Upper lobe of left lung (tissue), 6 donors: ENCODE measurements at regions not wholly inside any gene's neighbourhood (a gene's known extent, or its start where the extent isn't known, plus 50 kb on each side); places are given as distances from the start of the nearest gene placed in this dataset.

Experiments used
- ATAC-seq, 2 donors: fragments of 200-7000 bp; cut with Tn5 transposase; one replicate each; pipeline ENCODE4 v1.9.1; 2022; ENCODE audit warnings: mild to moderate bottlenecking in 2 of 2, moderate library complexity in 2 of 2; ENCODE audit not compliant: low FRiP score in 2 of 2
- DNase-seq, 2 donors: peaks; one replicate each; pipeline ENCODE4 v3.0.0-alpha.2; 2019 to 2020
- H3K27ac ChIP-seq, 4 donors: fragments of 200-600 bp; sonication (generic); one replicate each; pipeline ENCODE4 v1.5.1; 2016 to 2019
- H3K27me3 ChIP-seq, 4 donors: fragments of 200-600 bp; sonication (generic); one replicate each; pipeline ENCODE4 v1.5.1; 2017 to 2019
- H3K36me3 ChIP-seq, 4 donors: fragments of 200-600 bp; sonication (generic); one replicate each; pipeline ENCODE4 v1.5.1; 2016 to 2019
- H3K4me1 ChIP-seq, 4 donors: fragments of 200-600 bp; sonication (generic); one replicate each; pipeline ENCODE4 v1.5.1; 2018 to 2019
- H3K4me3 ChIP-seq, 4 donors: fragments of 200-600 bp; sonication (generic); one replicate each; pipeline ENCODE4 v1.5.1; 2017 to 2019; ENCODE audit warnings: mild to moderate bottlenecking in 2 of 4, moderate library complexity in 1 of 4
- H3K9me3 ChIP-seq, 4 donors: fragments of 200-600 bp; sonication (generic); one replicate each; pipeline ENCODE4 v1.5.1; 2018 to 2019
- EP300 ChIP-seq, 4 donors: sonication (generic); formaldehyde crosslinking; IDR thresholded peaks; one replicate each; pipeline ENCODE4 v1.5.1; 2017; ENCODE audit warnings: antibody characterized with exemption in 4 of 4, control low read depth in 2 of 4
- POLR2A ChIP-seq, 4 donors: fragments of 450-650 bp; IDR thresholded peaks; one replicate each; pipeline ENCODE4 v1.5.1; 2016 to 2017; ENCODE audit warnings: antibody characterized with exemption in 4 of 4, mild to moderate bottlenecking in 2 of 4
- POLR2AphosphoS5 ChIP-seq, 2 donors: sonication (generic); formaldehyde crosslinking; IDR thresholded peaks; one replicate each; pipeline ENCODE4 v1.5.1; 2017; ENCODE audit warnings: antibody characterized with exemption in 2 of 2
- WGBS, 2 donors: methylation state at CpG; one replicate each; pipeline ENCODE4 v1.1.5; 2017 to 2018; 5-methylcytosine and 5-hydroxymethylcytosine counted together
- TF ChIP-seq, protein P1 (sequence below), 6 experiments: fragments of 450-650 bp in 4 of 6; fragments of 200-600 bp in 2 of 6; sonication (generic) in 2 of 6; IDR thresholded peaks; one replicate each; pipeline ENCODE4 v1.5.1; 2016 to 2019; ENCODE audit warnings: antibody characterized with exemption in 6 of 6
- donor health status: DM: no; HTN: no; CAD: no; lungs with moderate emphysema.
- donor health status: DM: no; HTN: yes; CAD: no; lungs with severe emphysema.

DNA sequence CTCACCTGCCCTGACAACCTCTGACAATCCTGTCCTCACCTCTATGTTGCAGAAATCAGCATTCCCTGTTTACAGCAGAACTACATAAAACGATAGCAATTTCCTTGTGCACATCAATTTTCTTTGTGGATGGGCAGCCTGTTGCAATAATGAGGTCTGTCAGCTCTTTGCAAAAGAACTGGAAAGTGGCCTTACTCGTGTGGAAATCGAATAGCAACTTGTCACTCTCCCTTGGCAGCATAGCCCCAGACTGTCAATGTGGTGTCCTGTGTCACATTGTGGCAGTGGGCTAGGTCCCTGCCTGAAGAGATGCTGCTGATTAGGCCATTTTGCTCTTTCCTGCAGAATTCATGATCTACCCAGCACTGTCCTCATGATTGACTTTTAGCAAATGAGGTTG is 531.9 kb downstream of the CCDC85A start:
- WGBS, 2 donors, result 46 to 72% methylated on average over 3 of the region's 3 CpGs
- TF ChIP-seq EP300 (IDR thresholded peaks at IDR 0.05) (no peak), POLR2A (IDR thresholded peaks at IDR 0.05) (no peak), POLR2AphosphoS5 (IDR thresholded peaks at IDR 0.05) (no peak)
- TF ChIP-seq, protein P1, sequence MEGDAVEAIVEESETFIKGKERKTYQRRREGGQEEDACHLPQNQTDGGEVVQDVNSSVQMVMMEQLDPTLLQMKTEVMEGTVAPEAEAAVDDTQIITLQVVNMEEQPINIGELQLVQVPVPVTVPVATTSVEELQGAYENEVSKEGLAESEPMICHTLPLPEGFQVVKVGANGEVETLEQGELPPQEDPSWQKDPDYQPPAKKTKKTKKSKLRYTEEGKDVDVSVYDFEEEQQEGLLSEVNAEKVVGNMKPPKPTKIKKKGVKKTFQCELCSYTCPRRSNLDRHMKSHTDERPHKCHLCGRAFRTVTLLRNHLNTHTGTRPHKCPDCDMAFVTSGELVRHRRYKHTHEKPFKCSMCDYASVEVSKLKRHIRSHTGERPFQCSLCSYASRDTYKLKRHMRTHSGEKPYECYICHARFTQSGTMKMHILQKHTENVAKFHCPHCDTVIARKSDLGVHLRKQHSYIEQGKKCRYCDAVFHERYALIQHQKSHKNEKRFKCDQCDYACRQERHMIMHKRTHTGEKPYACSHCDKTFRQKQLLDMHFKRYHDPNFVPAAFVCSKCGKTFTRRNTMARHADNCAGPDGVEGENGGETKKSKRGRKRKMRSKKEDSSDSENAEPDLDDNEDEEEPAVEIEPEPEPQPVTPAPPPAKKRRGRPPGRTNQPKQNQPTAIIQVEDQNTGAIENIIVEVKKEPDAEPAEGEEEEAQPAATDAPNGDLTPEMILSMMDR (IDR thresholded peaks at IDR 0.05), result no peak
- Histone ChIP-seq H3K27me3 (no peaks in the 10 kb centered on the region), H3K4me3 (no peak overlapping the region), H3K36me3 (no peaks in the 10 kb centered on the region), H3K27ac (no peak overlapping the region), H3K4me1 (no peaks in the 10 kb centered on the region), H3K9me3 (peaks cover 0 to 7% (median 0%) of the 10 kb centered on the region in 4 donors)
- DNase-seq (no peak), ATAC-seq (no peak)

DNA sequence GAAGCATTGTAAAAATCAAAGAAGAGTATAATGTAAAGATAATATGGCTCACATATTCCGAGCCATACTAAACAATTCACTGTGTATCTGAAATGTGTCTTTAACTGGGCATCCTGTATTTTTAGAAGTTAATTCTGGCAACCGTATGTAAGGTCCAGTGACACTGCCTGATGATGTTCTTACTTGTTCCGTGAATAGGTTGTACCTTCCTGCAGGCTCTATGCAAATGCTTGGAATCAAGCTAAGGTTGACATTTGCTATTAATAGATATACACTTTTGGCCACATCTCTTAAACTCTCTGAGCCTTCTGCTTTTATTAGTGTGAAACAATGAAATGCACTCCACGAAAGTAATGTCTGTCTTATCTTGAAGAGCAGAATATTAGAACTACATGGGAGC is 534.6 kb downstream of the CCDC85A start:
- no peaks in the 10 kb centered on the region for H3K4me1 ChIP-seq
- no peak overlapping the region for H3K27ac ChIP-seq
- no peak overlapping the region for H3K4me3 ChIP-seq
- no peak for TF ChIP-seq POLR2AphosphoS5 (IDR thresholded peaks at IDR 0.05)
- TF ChIP-seq POLR2A (IDR thresholded peaks at IDR 0.05), result no peak
- TF ChIP-seq, protein P1 (IDR thresholded peaks at IDR 0.05), result no peak
- no peak for TF ChIP-seq EP300 (IDR thresholded peaks at IDR 0.05)
- DNase-seq (no peak), ATAC-seq (no peak)
- H3K27me3 ChIP-seq, result no peaks in the 10 kb centered on the region
- peaks cover 0 to 7% (median 0%) of the 10 kb centered on the region in 4 donors for H3K9me3 ChIP-seq
- H3K36me3 ChIP-seq, result no peaks in the 10 kb centered on the region
- WGBS, 2 donors, result 90 to 91% methylated on average over 4 of the region's 4 CpGs

DNA sequence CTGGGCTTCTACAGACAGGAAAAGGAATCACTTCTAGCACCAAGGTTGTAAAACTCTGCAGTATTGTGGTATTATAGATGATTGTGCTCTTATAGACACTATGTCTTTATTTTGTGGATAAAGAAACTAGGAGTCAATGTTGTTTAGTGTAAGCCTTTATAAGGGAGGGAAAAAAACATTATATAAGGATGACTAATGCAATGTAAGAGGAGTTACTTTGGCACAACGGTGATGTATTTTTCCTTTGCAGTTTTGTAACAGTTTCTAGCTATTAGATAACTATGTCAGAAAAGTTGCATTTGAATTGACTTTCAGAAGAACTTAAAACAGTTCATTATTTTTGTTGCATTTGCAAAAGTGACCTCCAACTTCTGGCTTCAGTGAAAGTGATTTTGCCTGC is 545.4 kb downstream of the CCDC85A start:
- Histone ChIP-seq H3K4me1 (no peaks in the 10 kb centered on the region), H3K9me3 (peaks cover 0 to 13% (median 7%) of the 10 kb centered on the region in 4 donors), H3K4me3 (no peak overlapping the region), H3K36me3 (no peaks in the 10 kb centered on the region), H3K27me3 (no peaks in the 10 kb centered on the region), H3K27ac (no peak overlapping the region)
- TF ChIP-seq, protein P1 (IDR thresholded peaks at IDR 0.05), result no peak
- TF ChIP-seq POLR2AphosphoS5 (IDR thresholded peaks at IDR 0.05) (no peak), POLR2A (IDR thresholded peaks at IDR 0.05) (no peak), EP300 (IDR thresholded peaks at IDR 0.05) (no peak)
- 65 to 66% methylated on average over 1 of the region's 1 CpG for WGBS, 2 donors
- ATAC-seq (no peak), DNase-seq (no peak)

DNA sequence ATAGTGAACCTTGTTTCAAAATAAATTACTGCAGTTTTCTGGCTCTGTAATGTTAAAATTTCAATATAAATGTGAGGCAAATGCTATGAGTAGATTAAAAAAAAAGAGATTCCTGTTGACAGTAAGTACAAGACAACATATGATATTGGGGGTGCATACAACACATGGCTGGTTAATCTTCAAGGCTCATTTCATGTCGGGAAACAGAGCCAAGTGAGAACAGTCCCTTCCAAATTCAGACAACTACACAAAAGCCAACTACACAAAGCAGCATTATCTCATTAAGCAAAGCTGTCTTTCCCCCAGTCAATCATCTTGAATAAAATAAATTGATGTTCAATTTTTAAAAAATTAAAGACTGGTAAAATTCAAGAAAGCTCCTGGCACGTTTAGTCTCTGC is 549.2 kb downstream of the CCDC85A start:
- H3K4me3 ChIP-seq, result no peak overlapping the region
- no peaks in the 10 kb centered on the region for H3K27me3 ChIP-seq
- ATAC-seq, result no peak
- TF ChIP-seq POLR2A (IDR thresholded peaks at IDR 0.05) (no peak), EP300 (IDR thresholded peaks at IDR 0.05) (no peak), POLR2AphosphoS5 (IDR thresholded peaks at IDR 0.05) (no peak)
- TF ChIP-seq, protein P1 (IDR thresholded peaks at IDR 0.05), result no peak
- no peaks in the 10 kb centered on the region for H3K4me1 ChIP-seq
- WGBS, 2 donors, result 79 to 86% methylated on average over 2 of the region's 2 CpGs
- no peak overlapping the region for H3K27ac ChIP-seq
- no peak for DNase-seq
- H3K9me3 ChIP-seq, result peaks cover 0 to 1% (median 0%) of the 10 kb centered on the region in 4 donors
- no peaks in the 10 kb centered on the region for H3K36me3 ChIP-seq

DNA sequence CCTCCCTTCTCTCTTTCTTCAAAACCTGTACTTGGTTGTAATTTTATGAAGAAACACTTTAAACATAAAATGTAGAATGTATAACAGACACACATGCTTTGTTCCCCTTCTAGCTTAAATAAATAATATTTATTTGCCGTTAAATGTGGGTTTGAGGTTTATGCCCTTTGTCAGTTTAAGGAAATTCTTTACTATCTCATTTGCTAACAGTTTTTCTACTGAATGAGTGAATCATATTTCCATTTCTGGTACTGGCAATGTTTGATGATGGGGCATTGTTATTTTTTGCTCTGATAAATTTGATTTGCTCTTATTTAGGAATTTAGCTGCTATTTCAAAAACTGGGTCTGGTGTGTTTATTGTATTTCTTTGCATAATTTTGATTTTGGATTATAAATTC is 555.6 kb downstream of the CCDC85A start:
- ATAC-seq (no peak), DNase-seq (no peak)
- Histone ChIP-seq H3K4me1 (no peaks in the 10 kb centered on the region), H3K27ac (no peak overlapping the region), H3K9me3 (no peaks in the 10 kb centered on the region), H3K4me3 (no peak overlapping the region), H3K36me3 (no peaks in the 10 kb centered on the region), H3K27me3 (no peaks in the 10 kb centered on the region)
- TF ChIP-seq, protein P1 (IDR thresholded peaks at IDR 0.05), result no peak
- TF ChIP-seq POLR2A (IDR thresholded peaks at IDR 0.05) (no peak), POLR2AphosphoS5 (IDR thresholded peaks at IDR 0.05) (no peak), EP300 (IDR thresholded peaks at IDR 0.05) (no peak)
- 56 to 75% methylated on average over 1 of the region's 1 CpG for WGBS, 2 donors
